HG02840 (cell line): ENCODE measurements at regions not wholly inside any gene's neighbourhood (a gene's known extent, or its start where the extent isn't known, plus 50 kb on each side); places are given as distances from the start of the nearest gene placed in this dataset.
"Not testable (repeated sequence)": the region's sequence is repeated elsewhere in the genome, so short reads cannot be mapped to it uniquely, and the experiment has no call there.

ENCODE experiments used
- ATAC-seq: cut with Tn5 transposase; IDR thresholded peaks from one replicate; pipeline ENCODE4 v1.9.1; 2021; ENCODE audit warnings: mild to moderate bottlenecking, moderate library complexity, moderate number of reproducible peaks; ENCODE audit not compliant: unreplicated experiment, low FRiP score

- no peak for ATAC-seq
These were observed 259.5 kb upstream of the CHRM3 start for GRCh38 chr1:239126884-239127283.

DNA sequence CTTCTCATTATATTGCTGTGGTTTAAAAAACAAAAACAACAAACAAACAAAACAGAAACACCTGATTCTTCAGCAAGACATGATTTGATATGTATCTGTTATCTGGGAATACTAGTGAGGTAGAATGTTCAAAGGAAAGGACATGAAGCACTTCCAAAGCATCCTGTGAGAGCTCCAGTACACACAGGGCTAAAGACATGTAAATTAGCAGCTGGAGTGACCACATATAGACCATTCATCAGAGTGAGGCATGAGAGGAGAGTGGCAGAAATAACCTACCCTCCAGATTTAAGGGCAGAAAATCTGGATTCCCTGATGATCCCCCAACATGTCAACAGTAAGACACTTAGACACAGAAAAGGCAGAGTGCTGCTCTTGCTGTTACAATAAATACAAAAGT lies 260.5 kb upstream of the CHRM3 start:
- no peak for ATAC-seq

DNA sequence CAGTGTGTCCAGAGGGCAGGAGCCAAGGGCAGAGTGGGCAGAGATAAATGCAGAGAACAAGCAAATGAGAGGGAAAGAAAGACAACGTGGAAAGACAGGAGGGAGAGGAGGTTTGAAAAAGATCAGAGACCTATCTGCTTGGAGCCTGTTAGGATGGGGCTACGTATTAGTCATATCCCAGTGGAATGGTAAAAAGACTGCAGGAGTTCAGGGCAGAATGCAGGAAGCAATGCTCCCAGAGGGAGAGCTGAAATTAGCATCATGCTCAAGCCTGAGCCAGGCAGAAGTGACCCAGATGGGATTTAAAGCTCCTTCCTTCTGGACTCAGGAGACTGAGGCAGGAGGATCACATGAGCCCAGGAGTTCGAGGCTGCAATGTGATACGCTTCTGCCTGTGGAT lies 261.3 kb upstream of the CHRM3 start:
- no peak for ATAC-seq

DNA sequence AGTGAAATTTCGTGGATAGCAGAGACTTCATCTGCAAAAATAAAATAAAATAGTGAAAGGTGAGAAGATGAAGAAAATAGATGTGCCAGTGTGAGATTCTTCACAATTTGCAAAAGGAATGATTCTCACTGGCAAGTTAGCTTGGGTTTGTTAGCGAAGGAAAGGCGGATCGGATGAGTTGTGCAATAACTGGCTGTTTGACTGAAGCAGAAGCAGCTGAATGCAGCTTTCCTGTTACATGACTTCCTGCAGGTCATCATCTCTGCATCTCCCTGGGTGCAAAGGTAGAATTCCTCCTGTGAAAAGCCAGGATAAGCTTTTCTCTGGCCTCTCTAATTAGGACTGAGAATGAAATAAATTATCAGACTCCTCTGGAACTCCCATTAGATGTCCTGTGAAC lies 263.1 kb upstream of the CHRM3 start:
- ATAC-seq, result no peak

GRCh38 chr1:239112101-239112935 lies 274.1 kb upstream of the CHRM3 start:
- no peak for ATAC-seq

- no peak for ATAC-seq
These were observed 278.7 kb upstream of the CHRM3 start for GRCh38 chr1:239107676-239108075.

DNA sequence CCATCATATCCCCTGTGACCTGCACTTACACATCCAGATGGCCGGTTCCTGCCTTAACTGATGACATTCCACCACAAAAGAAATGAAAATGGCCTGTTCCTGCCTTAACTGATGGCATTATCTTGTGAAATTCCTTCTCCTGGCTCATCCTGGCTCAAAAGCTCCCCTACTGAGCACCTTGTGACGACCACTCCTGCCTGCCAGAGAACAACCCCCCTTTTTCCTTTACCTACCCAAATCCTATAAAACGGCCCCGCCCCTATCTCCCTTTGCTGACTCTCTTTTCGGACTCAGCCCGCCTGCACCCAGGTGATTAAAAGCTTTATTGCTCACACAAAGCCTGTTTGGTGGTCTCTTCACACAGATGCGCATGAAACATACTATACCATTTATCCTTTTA lies 279.7 kb upstream of the CHRM3 start:
- not testable (repeated sequence) for ATAC-seq

GRCh38 chr1:239098400-239099037 lies 287.8 kb upstream of the CHRM3 start:
- ATAC-seq, result no peak

- ATAC-seq, result no peak
These were observed 294.8 kb upstream of the CHRM3 start for GRCh38 chr1:239091537-239091936.

- no peak for ATAC-seq
These were observed 301.8 kb upstream of the CHRM3 start for GRCh38 chr1:239084459-239085080.

GRCh38 chr1:239081947-239082346 lies 304.4 kb upstream of the CHRM3 start:
- ATAC-seq, result not testable (repeated sequence)

DNA sequence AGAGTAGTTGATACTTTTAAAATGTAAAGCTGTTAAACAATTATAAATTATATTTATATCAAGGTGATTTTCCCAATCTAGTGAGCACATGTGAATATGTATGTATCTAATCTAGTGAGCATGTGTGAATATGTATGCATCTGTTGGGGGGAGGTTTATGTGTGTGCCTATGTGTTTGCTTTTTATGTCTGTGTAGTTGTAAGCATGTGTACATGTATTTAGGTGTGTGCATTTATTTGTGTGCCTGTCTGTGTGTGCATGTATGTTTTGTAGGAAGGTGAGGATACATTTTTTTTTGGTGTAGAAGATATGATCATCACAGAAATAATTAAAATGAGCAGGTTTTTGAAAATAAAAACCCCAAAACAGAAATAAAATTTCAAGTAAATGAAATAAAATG lies 318.9 kb upstream of the CHRM3 start:
- no peak for ATAC-seq

GRCh38 chr1:239067058-239067457 lies 319.3 kb upstream of the CHRM3 start:
- ATAC-seq, result no peak

DNA sequence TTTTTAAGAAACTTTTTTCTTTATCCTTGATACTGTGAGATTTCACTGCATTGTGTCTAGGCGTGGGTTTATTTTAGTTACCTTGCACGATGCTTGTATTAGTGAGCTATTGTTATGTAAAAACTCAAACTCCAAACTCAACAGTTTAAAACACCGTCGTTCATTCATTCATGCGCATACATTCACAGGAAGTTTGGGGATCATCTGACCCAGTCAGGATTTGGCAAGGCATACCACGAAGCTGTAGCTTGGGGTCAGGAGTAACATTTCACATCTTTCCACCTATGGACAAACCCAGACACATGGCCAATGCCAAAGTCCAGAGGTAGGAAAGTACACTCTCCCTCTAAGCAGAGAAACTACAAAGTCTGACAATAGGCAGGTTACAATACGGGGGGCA lies 324.6 kb upstream of the CHRM3 start:
- ATAC-seq, result no peak

- no peak for ATAC-seq
These were observed 328.2 kb upstream of the CHRM3 start for GRCh38 chr1:239058190-239058589.

- ATAC-seq, result no peak
These were observed 329.4 kb upstream of the CHRM3 start for GRCh38 chr1:239056940-239057339.

- ATAC-seq, result no peak
These were observed 333.1 kb upstream of the CHRM3 start for GRCh38 chr1:239053279-239053678.

GRCh38 chr1:239049571-239049970 lies 336.8 kb upstream of the CHRM3 start:
- ATAC-seq, result no peak

DNA sequence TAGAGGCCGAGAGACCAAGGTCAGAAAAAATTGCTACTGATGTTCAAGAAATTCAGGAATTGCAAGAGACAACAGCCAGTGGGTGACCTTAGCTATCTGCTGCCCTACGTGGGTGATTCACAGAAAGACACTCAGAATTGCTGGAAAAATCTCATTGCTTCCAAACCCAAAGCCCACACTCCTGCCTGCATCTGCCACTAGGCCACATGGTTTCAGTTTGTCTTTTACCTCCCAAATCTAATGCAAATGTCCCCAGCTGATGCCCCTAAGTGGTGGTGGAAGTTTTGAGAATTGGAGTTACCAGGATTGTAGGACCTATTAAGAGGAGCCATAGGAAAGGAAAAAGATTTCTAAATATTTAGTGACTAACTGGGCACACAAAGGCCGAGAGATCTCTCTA lies 341.5 kb upstream of the CHRM3 start:
- ATAC-seq, result no peak

DNA sequence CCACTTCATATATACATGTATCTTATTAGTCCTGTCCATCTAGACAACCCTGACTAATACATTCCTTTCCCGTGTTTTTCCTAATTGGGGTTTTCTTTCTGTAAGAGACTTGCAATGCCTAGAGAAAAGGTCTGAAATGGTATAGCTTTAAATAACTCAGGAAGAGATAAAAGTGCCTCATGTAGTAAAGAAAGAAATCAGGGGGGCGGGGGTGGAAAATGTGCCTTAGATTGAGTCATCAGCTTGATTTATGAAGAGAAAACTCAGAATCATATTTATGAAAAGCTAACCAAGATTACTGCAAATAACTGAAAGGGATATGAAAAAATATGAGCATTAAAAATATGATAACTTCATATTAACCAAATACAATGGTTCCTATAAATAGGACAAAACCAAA lies 345.8 kb upstream of the CHRM3 start:
- ATAC-seq, result no peak

DNA sequence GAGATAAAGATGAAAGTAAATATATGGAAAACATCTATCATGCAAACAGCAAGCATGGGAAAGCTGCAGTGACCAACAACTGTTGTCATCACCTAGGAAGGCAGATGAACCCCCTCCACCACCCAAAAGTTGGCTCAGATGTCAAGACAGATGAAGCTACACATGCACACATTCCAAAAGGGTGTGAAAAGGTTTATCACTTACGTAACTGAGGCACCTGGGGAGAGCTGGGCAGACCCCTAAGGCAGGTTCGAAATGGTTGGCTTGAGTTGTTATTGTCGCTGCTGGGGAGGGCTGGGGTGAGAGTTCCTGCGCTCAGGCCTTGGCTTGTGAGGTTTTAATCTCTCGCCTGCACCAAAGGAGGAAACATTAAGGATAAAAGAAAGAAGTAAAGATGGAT lies 355.1 kb upstream of the CHRM3 start:
- no peak for ATAC-seq
